SH-SY5Y (cell line): ENCODE measurements at regions not wholly inside any gene's neighbourhood (a gene's known extent, or its start where the extent isn't known, plus 50 kb on each side); places are given as distances from the start of the nearest gene placed in this dataset.

Source experiments
- GATA2 ChIP-seq: IDR thresholded peaks from 2 replicates; pipeline ENCODE4 v1.6.1; 2011; ENCODE audit warnings: mild to moderate bottlenecking, low read depth, low read length
- GATA3 ChIP-seq: IDR thresholded peaks from 2 replicates; pipeline ENCODE4 v1.6.1; 2011; ENCODE audit warnings: low read depth, mild to moderate bottlenecking, low read length, moderate library complexity

DNA sequence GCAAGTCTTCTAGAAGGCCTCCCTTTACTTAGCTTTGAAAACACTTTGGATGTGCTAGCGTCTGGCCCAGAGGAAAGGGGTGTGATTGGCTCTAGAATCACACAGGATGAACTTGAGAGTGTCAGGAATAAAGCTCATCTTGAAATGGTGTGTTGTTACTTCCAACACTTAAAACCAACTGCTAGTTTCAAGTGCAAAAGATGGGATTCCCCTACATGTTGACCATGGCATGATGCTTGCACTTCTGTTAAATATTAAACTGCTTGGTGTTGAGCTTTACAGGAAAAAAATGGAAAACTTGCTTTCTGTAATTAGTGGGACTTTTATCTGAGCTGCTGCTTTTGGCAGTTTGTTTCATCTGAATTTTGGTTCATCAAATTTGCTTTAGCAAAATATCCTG is 261.1 kb downstream of the MED10 start:
- TF ChIP-seq GATA2 (no peak), GATA3 (no peak)
